ENCODE measurements at regions not wholly inside any gene's neighbourhood (a gene's known extent, or its start where the extent isn't known, plus 50 kb on each side); places are given as distances from the start of the nearest gene placed in this dataset.
A peak's percentile ranks its signal among the peaks of the same experiment; 100 is the strongest.
"Not testable (repeated sequence)": the region's sequence is repeated elsewhere in the genome, so short reads cannot be mapped to it uniquely, and the experiment has no call there.

GRCh38 chr3:72088486-72089025 is 303.6 kb upstream of the PROK2 start:
- no peak for DNase-seq (ENCODE audit: low spot score)
- intact Hi-C loops (cut with DNase I) = no loop called here

- intact Hi-C loops (cut with DNase I) = no loop called here
- DNase-seq (ENCODE audit: low spot score) = no peak
Observed at GRCh38 chr3:72087420-72087819, 302.5 kb upstream of the PROK2 start.

- DNase-seq (ENCODE audit: low spot score) = no peak
- intact Hi-C loops (cut with DNase I) = no loop called here
Observed at GRCh38 chr3:72086743-72087087, 301.8 kb upstream of the PROK2 start.

GRCh38 chr3:72086042-72086742 is 301.2 kb upstream of the PROK2 start:
- intact Hi-C loops (cut with DNase I) = no loop called here
- DNase-seq (ENCODE audit: low spot score) = no peak

GRCh38 chr3:72085036-72085435 is 300.1 kb upstream of the PROK2 start:
- intact Hi-C loops (cut with DNase I) = no loop called here

GRCh38 chr3:72082776-72083462 is 298.0 kb upstream of the PROK2 start:
- intact Hi-C loops (cut with DNase I) = no loop called here
- DNase-seq (ENCODE audit: low spot score) = no peak

More at GRCh38 chr3:72085036-72085435, 300.1 kb upstream of the PROK2 start:
- no peak for DNase-seq (ENCODE audit: low spot score)

GRCh38 chr3:72082186-72082715 is 297.3 kb upstream of the PROK2 start:
- intact Hi-C loops (cut with DNase I) = no loop called here
- peak; percentile 84 for DNase-seq (ENCODE audit: low spot score)

GRCh38 chr3:72081471-72082185 is 296.7 kb upstream of the PROK2 start:
- DNase-seq (ENCODE audit: low spot score) = no peak
- intact Hi-C loops (cut with DNase I) = no loop called here

GRCh38 chr3:72080800-72081199 is 295.9 kb upstream of the PROK2 start:
- intact Hi-C loops (cut with DNase I) = no loop called here

GRCh38 chr3:72080095-72080494 is 295.1 kb upstream of the PROK2 start:
- no peak for DNase-seq (ENCODE audit: low spot score)
- intact Hi-C loops (cut with DNase I) = no loop called here

More at GRCh38 chr3:72080800-72081199, 295.9 kb upstream of the PROK2 start:
- no peak for DNase-seq (ENCODE audit: low spot score)

GRCh38 chr3:72079369-72079872 is 294.5 kb upstream of the PROK2 start:
- intact Hi-C loops (cut with DNase I) = no loop called here
- DNase-seq (ENCODE audit: low spot score) = no peak

- intact Hi-C loops (cut with DNase I) = no loop called here
- DNase-seq (ENCODE audit: low spot score) = no peak
Observed at GRCh38 chr3:72078676-72079368, 293.9 kb upstream of the PROK2 start.

GRCh38 chr3:72077473-72078259 is 292.7 kb upstream of the PROK2 start:
- no peak for DNase-seq (ENCODE audit: low spot score)
- intact Hi-C loops (cut with DNase I) = no loop called here

GRCh38 chr3:72075848-72076247 is 290.9 kb upstream of the PROK2 start:
- intact Hi-C loops (cut with DNase I); DNase-seq (ENCODE audit: low spot score): not testable (repeated sequence)

- intact Hi-C loops (cut with DNase I) = no loop called here
- DNase-seq (ENCODE audit: low spot score) = no peak
Observed at GRCh38 chr3:72071624-72072023, 286.7 kb upstream of the PROK2 start.

GRCh38 chr3:72070005-72070404 is 285.1 kb upstream of the PROK2 start:
- no peak for DNase-seq (ENCODE audit: low spot score)
- intact Hi-C loops (cut with DNase I) = no loop called here

GRCh38 chr3:72069543-72069942 is 284.6 kb upstream of the PROK2 start:
- intact Hi-C loops (cut with DNase I) = no loop called here
- no peak for DNase-seq (ENCODE audit: low spot score)

GRCh38 chr3:72068621-72069020 is 283.7 kb upstream of the PROK2 start:
- intact Hi-C loops (cut with DNase I) = no loop called here

GRCh38 chr3:72067721-72068120 is 282.8 kb upstream of the PROK2 start:
- intact Hi-C loops (cut with DNase I) = no loop called here
- no peak for DNase-seq (ENCODE audit: low spot score)

More at GRCh38 chr3:72068621-72069020, 283.7 kb upstream of the PROK2 start:
- DNase-seq (ENCODE audit: low spot score) = no peak

Measured in cardiac septum (tissue), 1 donor.